Breast epithelium (tissue), 3 donors: ENCODE measurements at regions not wholly inside any gene's neighbourhood (a gene's known extent, or its start where the extent isn't known, plus 50 kb on each side); places are given as distances from the start of the nearest gene placed in this dataset.

Experiments
- CTCF ChIP-seq, 3 donors: fragments of 450-650 bp; IDR thresholded peaks; one replicate each; pipeline ENCODE4 v1.5.1; 2016 to 2017; ENCODE audit warnings: antibody characterized with exemption in 3 of 3, mild to moderate bottlenecking in 3 of 3, moderate library complexity in 3 of 3
- POLR2AphosphoS5 ChIP-seq, 3 donors: sonication (generic); formaldehyde crosslinking; IDR thresholded peaks; one replicate each; pipeline ENCODE4 v1.6.1; 2017; ENCODE audit warnings: antibody characterized with exemption in 3 of 3

GRCh38 chr5:54616518-54617220 is 99.1 kb downstream of the SNX18 start:
- no peak for TF ChIP-seq POLR2AphosphoS5 (IDR thresholded peaks at IDR 0.05)
- TF ChIP-seq CTCF (IDR thresholded peaks at IDR 0.05), result no peak
